ENCODE measurements at regions not wholly inside any gene's neighbourhood (a gene's known extent, or its start where the extent isn't known, plus 50 kb on each side); places are given as distances from the start of the nearest gene placed in this dataset.

GRCh38 chr4:184575306-184575705 is 73.9 kb downstream of the CASP3 start:
- Histone ChIP-seq H3K4me3 (ENCODE audit: low read depth, low read length, poor library complexity, severe bottlenecking) (no peak overlapping the region), H4K20me1 (ENCODE audit: insufficient read depth, low read length) (no peaks in the 10 kb centered on the region), H3K9me3 (ENCODE audit: low read length) (no peaks in the 10 kb centered on the region), H3K27ac (ENCODE audit: low read depth, low read length, poor library complexity, severe bottlenecking) (no peak overlapping the region), H3K4me1 (ENCODE audit: insufficient read depth, low read length, poor library complexity, severe bottlenecking) (no peaks in the 10 kb centered on the region), H3K79me2 (ENCODE audit: insufficient read depth, low read depth, low read length) (no peaks in the 10 kb centered on the region), H3K9me2 (ENCODE audit: insufficient read depth, low read length) (no peaks in the 10 kb centered on the region), H3K4me2 (ENCODE audit: low read length) (no peak overlapping the region), H2AFZ (ENCODE audit: low read length) (no peak overlapping the region), H3K36me3 (ENCODE audit: insufficient read depth, low read length) (no peaks in the 10 kb centered on the region)
- POLR2A ChIA-PET: interaction anchor here (0.8 to 1.6 kb wide), 2 partner anchors 9 to 11 kb away, joined by 3 to 4 read pairs; no protein-coding TSS in a partner anchor
- intact Hi-C loops (cut with micrococcal nuclease; ENCODE audit: unreplicated experiment): no loop called here
- DNase-seq (ENCODE audit: low spot score): peak; percentile 9
- CTCF ChIA-PET (ENCODE audit: unreplicated experiment): no interaction called here
- no peak for TF ChIP-seq EZH2phosphoT487 (IDR thresholded peaks at IDR 0.05; ENCODE audit: borderline replicate concordance, low read depth, low read length)
- TF ChIP-seq CTCF (conservative IDR thresholded peaks at IDR 0.05; ENCODE audit: low read length): peak; percentile 43; the same call in 1 of the 2 replicates
- no TSS peak for BruUV-seq (replicated peaks)

- ChIA-PET POLR2A (interaction anchor here (0.8 kb wide), 1 partner anchor 8 kb away, joined by 4 read pairs; no protein-coding TSS in a partner anchor), CTCF (ENCODE audit: unreplicated experiment) (no interaction called here)
- Histone ChIP-seq H3K27ac (ENCODE audit: low read depth, low read length, poor library complexity, severe bottlenecking) (no peak overlapping the region), H3K4me3 (ENCODE audit: low read depth, low read length, poor library complexity, severe bottlenecking) (no peak overlapping the region), H4K20me1 (ENCODE audit: insufficient read depth, low read length) (no peaks in the 10 kb centered on the region), H2AFZ (ENCODE audit: low read length) (no peak overlapping the region), H3K36me3 (ENCODE audit: insufficient read depth, low read length) (no peaks in the 10 kb centered on the region), H3K4me1 (ENCODE audit: insufficient read depth, low read length, poor library complexity, severe bottlenecking) (no peaks in the 10 kb centered on the region), H3K9me3 (ENCODE audit: low read length) (no peaks in the 10 kb centered on the region), H3K9me2 (ENCODE audit: insufficient read depth, low read length) (no peaks in the 10 kb centered on the region), H3K4me2 (ENCODE audit: low read length) (no peak overlapping the region), H3K79me2 (ENCODE audit: insufficient read depth, low read depth, low read length) (no peaks in the 10 kb centered on the region)
- DNase-seq (ENCODE audit: low spot score): no peak
- BruUV-seq (replicated peaks): no TSS peak
- no peak for TF ChIP-seq CTCF (conservative IDR thresholded peaks at IDR 0.05; ENCODE audit: low read length)
- no peak for TF ChIP-seq EZH2phosphoT487 (IDR thresholded peaks at IDR 0.05; ENCODE audit: borderline replicate concordance, low read depth, low read length)
- intact Hi-C loops (cut with micrococcal nuclease; ENCODE audit: unreplicated experiment): no loop called here
Measured at GRCh38 chr4:184574861-184575260, 74.4 kb downstream of the CASP3 start.

- H3K4me3 ChIP-seq (ENCODE audit: low read depth, low read length, poor library complexity, severe bottlenecking): no peak overlapping the region
- no peaks in the 10 kb centered on the region for H4K20me1 ChIP-seq (ENCODE audit: insufficient read depth, low read length)
- ChIA-PET CTCF (ENCODE audit: unreplicated experiment) (no interaction called here), POLR2A (interaction anchor here (0.5 to 0.6 kb wide), 3 partner anchors 31 to 570 kb away, joined by 3 to 4 read pairs (median 3); no protein-coding TSS in a partner anchor)
- H2AFZ ChIP-seq (ENCODE audit: low read length): no peak overlapping the region
- intact Hi-C loops (cut with micrococcal nuclease; ENCODE audit: unreplicated experiment): no loop called here
- H3K4me1 ChIP-seq (ENCODE audit: insufficient read depth, low read length, poor library complexity, severe bottlenecking): no peaks in the 10 kb centered on the region
- no peak overlapping the region for H3K4me2 ChIP-seq (ENCODE audit: low read length)
- TF ChIP-seq EZH2phosphoT487 (IDR thresholded peaks at IDR 0.05; ENCODE audit: borderline replicate concordance, low read depth, low read length) (no peak), CTCF (conservative IDR thresholded peaks at IDR 0.05; ENCODE audit: low read length) (no peak)
- H3K27ac ChIP-seq (ENCODE audit: low read depth, low read length, poor library complexity, severe bottlenecking): no peak overlapping the region
- DNase-seq (ENCODE audit: low spot score): no peak
- no TSS peak for BruUV-seq (replicated peaks)
- H3K9me2 ChIP-seq (ENCODE audit: insufficient read depth, low read length): no peaks in the 10 kb centered on the region
- H3K79me2 ChIP-seq (ENCODE audit: insufficient read depth, low read depth, low read length): no peaks in the 10 kb centered on the region
- H3K9me3 ChIP-seq (ENCODE audit: low read length): no peaks in the 10 kb centered on the region
- H3K36me3 ChIP-seq (ENCODE audit: insufficient read depth, low read length): no peaks in the 10 kb centered on the region
Measured at GRCh38 chr4:184573701-184574100, 75.5 kb downstream of the CASP3 start.

All from OCI-LY7 (cell line).